ENCODE measurements at regions not wholly inside any gene's neighbourhood (a gene's known extent, or its start where the extent isn't known, plus 50 kb on each side); places are given as distances from the start of the nearest gene placed in this dataset.
"Not testable (repeated sequence)": the region's sequence is repeated elsewhere in the genome, so short reads cannot be mapped to it uniquely, and the experiment has no call there.

- DNase-seq: no peak
These were observed 57.1 kb upstream of the EOMES start for GRCh38 chr3:27779176-27779575.

GRCh38 chr3:27789420-27789819 is 67.3 kb upstream of the EOMES start:
- DNase-seq: no peak

- no peak for DNase-seq
These were observed 69.8 kb upstream of the EOMES start for GRCh38 chr3:27791956-27792355.

- no peak for DNase-seq
These were observed 70.7 kb upstream of the EOMES start for GRCh38 chr3:27792869-27793268.

- DNase-seq: no peak
These were observed 72.1 kb upstream of the EOMES start for GRCh38 chr3:27794211-27794610.

GRCh38 chr3:27796365-27796875 is 74.3 kb upstream of the EOMES start:
- DNase-seq: no peak

GRCh38 chr3:27797773-27798172 is 75.7 kb upstream of the EOMES start:
- no peak for DNase-seq

- DNase-seq: no peak
These were observed 78.1 kb upstream of the EOMES start for GRCh38 chr3:27800261-27800660.

GRCh38 chr3:27802425-27802824 is 80.3 kb upstream of the EOMES start:
- no peak for DNase-seq

GRCh38 chr3:27802849-27803248 is 80.7 kb upstream of the EOMES start:
- no peak for DNase-seq

GRCh38 chr3:27805282-27805681 is 83.2 kb upstream of the EOMES start:
- DNase-seq: no peak

- no peak for DNase-seq
These were observed 91.1 kb upstream of the EOMES start for GRCh38 chr3:27813255-27813654.

GRCh38 chr3:27821609-27822008 is 99.5 kb upstream of the EOMES start:
- not testable (repeated sequence) for DNase-seq

- DNase-seq: no peak
These were observed 102.4 kb upstream of the EOMES start for GRCh38 chr3:27824312-27825200.

GRCh38 chr3:27826448-27826847 is 104.3 kb upstream of the EOMES start:
- no peak for DNase-seq

- no peak for DNase-seq
These were observed 104.9 kb upstream of the EOMES start for GRCh38 chr3:27827041-27827440.

- no peak for DNase-seq
These were observed 118.9 kb upstream of the EOMES start for GRCh38 chr3:27840807-27841594.

GRCh38 chr3:27844052-27844675 is 122.0 kb upstream of the EOMES start:
- no peak for DNase-seq

GRCh38 chr3:27847697-27848096 is 125.6 kb upstream of the EOMES start:
- DNase-seq: no peak

GRCh38 chr3:27848826-27849225 is 126.7 kb upstream of the EOMES start:
- DNase-seq: no peak

- no peak for DNase-seq
These were observed 137.7 kb upstream of the EOMES start for GRCh38 chr3:27859821-27860220.

GRCh38 chr3:27861046-27862036 is 139.2 kb upstream of the EOMES start:
- DNase-seq: no peak
